ENCODE measurements at regions not wholly inside any gene's neighbourhood (a gene's known extent, or its start where the extent isn't known, plus 50 kb on each side); places are given as distances from the start of the nearest gene placed in this dataset.
A peak's percentile ranks its signal among the peaks of the same experiment; 100 is the strongest.

DNA sequence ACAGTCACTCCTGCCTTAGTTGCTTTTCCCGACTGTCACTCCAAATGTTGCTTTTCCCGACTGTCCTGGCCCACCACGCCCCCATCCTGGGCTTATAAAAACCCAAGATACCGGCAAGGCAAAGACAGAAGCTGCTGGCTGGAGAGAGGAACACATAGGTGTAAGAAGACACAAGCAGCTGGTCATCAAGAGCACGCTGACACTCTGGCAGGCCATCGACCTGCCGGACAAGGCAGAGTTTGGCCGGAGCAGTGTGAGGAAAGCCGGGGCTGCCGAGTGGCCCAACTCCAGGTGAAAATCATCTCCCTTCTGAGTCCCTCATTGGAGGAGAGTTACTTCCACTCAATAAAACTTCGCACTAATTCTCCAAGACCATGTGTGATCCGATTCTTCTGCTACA, 349.5 kb downstream of the SLITRK1 start (continued):
- no peak for TF ChIP-seq CTCF (conservative IDR thresholded peaks at IDR 0.05; ENCODE audit: low read depth in 2 of 2)

- Histone ChIP-seq H3K79me2 (replicated peaks; ENCODE audit: insufficient read depth) (no peaks in the 10 kb centered on the region), H3F3A (replicated peaks; ENCODE audit: low read depth) (no peaks in the 10 kb centered on the region), H3K9me2 (ENCODE audit: insufficient read depth) (no peaks in the 10 kb centered on the region; the same call in 1 of the 2 replicates), H3K4me2 (no peak overlapping the region), H3K27ac (ENCODE audit: low read depth) (no peak overlapping the region), H2AFZ (peak overlapping the region; percentile 28; the same call in 1 of the 2 replicates), H3K4me3 (no peak overlapping the region), H3K4me1 (ENCODE audit: insufficient read depth) (no peaks in the 10 kb centered on the region), H3K36me3 (ENCODE audit: insufficient read depth) (no peaks in the 10 kb centered on the region), H4K20me1 (replicated peaks; ENCODE audit: insufficient read depth) (no peaks in the 10 kb centered on the region), H3K27me3 (ENCODE audit: insufficient read depth) (no peaks in the 10 kb centered on the region)
- Mint-ChIP-seq H3K27ac (no peak overlapping the region), H3K4me3 (no peak overlapping the region), H3K4me1 (no peaks in the 10 kb centered on the region), H3K9me3 (no peaks in the 10 kb centered on the region; the same call in 2 of the 3 replicates), H3K27me3 (ENCODE audit: insufficient read depth, low read depth, poor library complexity) (no peaks in the 10 kb centered on the region), H3K36me3 (ENCODE audit: low read depth) (peaks cover 3% of the 10 kb centered on the region; the same call in 1 of the 3 replicates)
- ATAC-seq (peak; percentile 72), DNase-seq (ENCODE audit: low spot score) (peak; percentile 18)
- TF ChIP-seq, protein P1, sequence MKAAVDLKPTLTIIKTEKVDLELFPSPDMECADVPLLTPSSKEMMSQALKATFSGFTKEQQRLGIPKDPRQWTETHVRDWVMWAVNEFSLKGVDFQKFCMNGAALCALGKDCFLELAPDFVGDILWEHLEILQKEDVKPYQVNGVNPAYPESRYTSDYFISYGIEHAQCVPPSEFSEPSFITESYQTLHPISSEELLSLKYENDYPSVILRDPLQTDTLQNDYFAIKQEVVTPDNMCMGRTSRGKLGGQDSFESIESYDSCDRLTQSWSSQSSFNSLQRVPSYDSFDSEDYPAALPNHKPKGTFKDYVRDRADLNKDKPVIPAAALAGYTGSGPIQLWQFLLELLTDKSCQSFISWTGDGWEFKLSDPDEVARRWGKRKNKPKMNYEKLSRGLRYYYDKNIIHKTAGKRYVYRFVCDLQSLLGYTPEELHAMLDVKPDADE (IDR thresholded peaks at IDR 0.05) = no peak
- TF ChIP-seq POLR2AphosphoS5 (IDR thresholded peaks at IDR 0.05; ENCODE audit: low read depth) (no peak), EZH2 (IDR thresholded peaks at IDR 0.05; ENCODE audit: low read depth, unreplicated experiment) (no peak), EZH2phosphoT487 (IDR thresholded peaks at IDR 0.05; ENCODE audit: unreplicated experiment) (no peak), JUNB (IDR thresholded peaks at IDR 0.05; ENCODE audit: unreplicated experiment) (no peak), ZNF331 (CRISPR knock-in tag; IDR thresholded peaks at IDR 0.05; ENCODE audit: low read depth) (no peak)
- TF ChIP-seq, protein P2, sequence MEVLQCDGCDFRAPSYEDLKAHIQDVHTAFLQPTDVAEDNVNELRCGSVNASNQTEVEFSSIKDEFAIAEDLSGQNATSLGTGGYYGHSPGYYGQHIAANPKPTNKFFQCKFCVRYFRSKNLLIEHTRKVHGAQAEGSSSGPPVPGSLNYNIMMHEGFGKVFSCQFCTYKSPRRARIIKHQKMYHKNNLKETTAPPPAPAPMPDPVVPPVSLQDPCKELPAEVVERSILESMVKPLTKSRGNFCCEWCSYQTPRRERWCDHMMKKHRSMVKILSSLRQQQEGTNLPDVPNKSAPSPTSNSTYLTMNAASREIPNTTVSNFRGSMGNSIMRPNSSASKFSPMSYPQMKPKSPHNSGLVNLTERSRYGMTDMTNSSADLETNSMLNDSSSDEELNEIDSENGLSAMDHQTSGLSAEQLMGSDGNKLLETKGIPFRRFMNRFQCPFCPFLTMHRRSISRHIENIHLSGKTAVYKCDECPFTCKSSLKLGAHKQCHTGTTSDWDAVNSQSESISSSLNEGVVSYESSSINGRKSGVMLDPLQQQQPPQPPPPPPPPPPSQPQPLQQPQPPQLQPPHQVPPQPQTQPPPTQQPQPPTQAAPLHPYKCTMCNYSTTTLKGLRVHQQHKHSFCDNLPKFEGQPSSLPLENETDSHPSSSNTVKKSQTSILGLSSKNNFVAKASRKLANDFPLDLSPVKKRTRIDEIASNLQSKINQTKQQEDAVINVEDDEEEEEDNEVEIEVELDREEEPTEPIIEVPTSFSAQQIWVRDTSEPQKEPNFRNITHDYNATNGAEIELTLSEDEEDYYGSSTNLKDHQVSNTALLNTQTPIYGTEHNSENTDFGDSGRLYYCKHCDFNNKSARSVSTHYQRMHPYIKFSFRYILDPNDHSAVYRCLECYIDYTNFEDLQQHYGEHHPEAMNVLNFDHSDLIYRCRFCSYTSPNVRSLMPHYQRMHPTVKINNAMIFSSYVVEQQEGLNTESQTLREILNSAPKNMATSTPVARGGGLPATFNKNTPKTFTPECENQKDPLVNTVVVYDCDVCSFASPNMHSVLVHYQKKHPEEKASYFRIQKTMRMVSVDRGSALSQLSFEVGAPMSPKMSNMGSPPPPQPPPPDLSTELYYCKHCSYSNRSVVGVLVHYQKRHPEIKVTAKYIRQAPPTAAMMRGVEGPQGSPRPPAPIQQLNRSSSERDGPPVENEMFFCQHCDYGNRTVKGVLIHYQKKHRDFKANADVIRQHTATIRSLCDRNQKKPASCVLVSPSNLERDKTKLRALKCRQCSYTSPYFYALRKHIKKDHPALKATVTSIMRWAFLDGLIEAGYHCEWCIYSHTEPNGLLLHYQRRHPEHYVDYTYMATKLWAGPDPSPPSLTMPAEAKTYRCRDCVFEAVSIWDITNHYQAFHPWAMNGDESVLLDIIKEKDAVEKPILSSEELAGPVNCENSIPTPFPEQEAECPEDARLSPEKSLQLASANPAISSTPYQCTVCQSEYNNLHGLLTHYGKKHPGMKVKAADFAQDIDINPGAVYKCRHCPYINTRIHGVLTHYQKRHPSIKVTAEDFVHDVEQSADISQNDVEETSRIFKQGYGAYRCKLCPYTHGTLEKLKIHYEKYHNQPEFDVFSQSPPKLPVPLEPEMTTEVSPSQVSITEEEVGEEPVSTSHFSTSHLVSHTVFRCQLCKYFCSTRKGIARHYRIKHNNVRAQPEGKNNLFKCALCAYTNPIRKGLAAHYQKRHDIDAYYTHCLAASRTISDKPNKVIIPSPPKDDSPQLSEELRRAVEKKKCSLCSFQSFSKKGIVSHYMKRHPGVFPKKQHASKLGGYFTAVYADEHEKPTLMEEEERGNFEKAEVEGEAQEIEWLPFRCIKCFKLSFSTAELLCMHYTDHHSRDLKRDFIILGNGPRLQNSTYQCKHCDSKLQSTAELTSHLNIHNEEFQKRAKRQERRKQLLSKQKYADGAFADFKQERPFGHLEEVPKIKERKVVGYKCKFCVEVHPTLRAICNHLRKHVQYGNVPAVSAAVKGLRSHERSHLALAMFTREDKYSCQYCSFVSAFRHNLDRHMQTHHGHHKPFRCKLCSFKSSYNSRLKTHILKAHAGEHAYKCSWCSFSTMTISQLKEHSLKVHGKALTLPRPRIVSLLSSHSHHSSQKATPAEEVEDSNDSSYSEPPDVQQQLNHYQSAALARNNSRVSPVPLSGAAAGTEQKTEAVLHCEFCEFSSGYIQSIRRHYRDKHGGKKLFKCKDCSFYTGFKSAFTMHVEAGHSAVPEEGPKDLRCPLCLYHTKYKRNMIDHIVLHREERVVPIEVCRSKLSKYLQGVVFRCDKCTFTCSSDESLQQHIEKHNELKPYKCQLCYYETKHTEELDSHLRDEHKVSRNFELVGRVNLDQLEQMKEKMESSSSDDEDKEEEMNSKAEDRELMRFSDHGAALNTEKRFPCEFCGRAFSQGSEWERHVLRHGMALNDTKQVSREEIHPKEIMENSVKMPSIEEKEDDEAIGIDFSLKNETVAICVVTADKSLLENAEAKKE (CRISPR knock-in tag; IDR thresholded peaks at IDR 0.05) = no peak
Observed at GRCh38 chr13:83531022-83531421, 351.3 kb downstream of the SLITRK1 start.
